GM12878 (cell line): ENCODE measurements at regions not wholly inside any gene's neighbourhood (a gene's known extent, or its start where the extent isn't known, plus 50 kb on each side); places are given as distances from the start of the nearest gene placed in this dataset.

Experiments
- ATAC-seq: fragments of 200-7000 bp; cut with Tn5 transposase; 3 replicates; pipeline ENCODE4 v1.9.1; 2020; ENCODE audit warnings: mild to moderate bottlenecking, moderate library complexity
- BruUV-seq: library from RNA; stranded (reverse); fragments of 400-500 nt; replicated peaks from 2 replicates; lab custom pipeline; 2021; lab: Mats Ljungman, UMichigan
- CTCF ChIA-PET: fragments of 300-600 bp; sonication (Branson Sonifier 250); formaldehyde crosslinking; extraction: SDS; loops from one replicate; lab custom pipeline; 2021; ENCODE audit warnings: inconsistent platforms; lab: Yijun Ruan, JAX
- POLR2A ChIA-PET: fragments of 350-600 bp; formaldehyde crosslinking; extraction: SDS; loops from one replicate; lab custom pipeline; 2021; ENCODE audit warnings: inconsistent platforms; lab: Charles Lee
- RAD21 ChIA-PET: fragments of 300-600 bp; sonication (Branson Sonifier 250); formaldehyde crosslinking; loops from one replicate; lab custom pipeline; 2023; ENCODE audit warnings: antibody characterized with exemption; ENCODE audit not compliant: unreplicated experiment; lab: Charles Lee
- SMC1A ChIA-PET: fragments of 300-600 bp; sonication (Branson Sonifier 250); formaldehyde crosslinking; loops from one replicate; lab custom pipeline; 2023; ENCODE audit not compliant: unreplicated experiment, uncharacterized antibody; lab: Charles Lee
- DNase-seq: peaks from one replicate; pipeline ENCODE4 v3.0.0-alpha.2; 2011; ENCODE audit warnings: low read depth, low spot score
- FAIRE-seq: peaks from 3 replicates; lab custom pipeline; 2011; peaks lifted over from hg19 to GRCh38; lab: Jason Lieb, UNC
- H2AFZ ChIP-seq: 2 replicates; pipeline ENCODE4 v1.6.0; 2011; ENCODE audit warnings: low read depth, low read length, control low read depth; ENCODE audit not compliant: control insufficient read depth
- H3K27ac ChIP-seq: 2 replicates; pipeline ENCODE4 v1.5.1; 2011; ENCODE audit warnings: control low read depth; ENCODE audit not compliant: control insufficient read depth, insufficient read depth
- H3K27me3 ChIP-seq, 2 experiments: replicated peaks in 1 of 2; 2 replicates each; pipeline versions ENCODE4 v1.6.0 to v1.6.1; 2011; ENCODE audit warnings: low read length in 1 of 2; ENCODE audit not compliant: control insufficient read depth in 2 of 2, insufficient read depth in 2 of 2
- H3K36me3 ChIP-seq, 2 experiments: 2 replicates each; pipeline ENCODE4 v1.5.1; 2011; ENCODE audit warnings: low read length in 1 of 2; ENCODE audit not compliant: control insufficient read depth in 2 of 2, insufficient read depth in 2 of 2
- H3K4me1 ChIP-seq: 2 replicates; pipeline ENCODE4 v1.6.1; 2011; ENCODE audit warnings: mild to moderate bottlenecking, low read length, moderate library complexity, mixed read lengths; ENCODE audit not compliant: control insufficient read depth, insufficient read depth
- H3K4me2 ChIP-seq: 2 replicates; pipeline ENCODE4 v1.6.0; 2011; ENCODE audit warnings: control low read depth; ENCODE audit not compliant: control insufficient read depth, insufficient read depth
- H3K4me3 ChIP-seq: fragments of 200-600 bp; sonication (generic); 2 replicates; pipeline ENCODE4 v1.5.1; 2016
- H3K79me2 ChIP-seq: 2 replicates; pipeline ENCODE4 v1.6.0; 2011; ENCODE audit warnings: low read length; ENCODE audit not compliant: control insufficient read depth, insufficient read depth
- H3K9ac ChIP-seq: 2 replicates; pipeline ENCODE4 v1.8.0; 2011; ENCODE audit warnings: low read length, control low read depth, mixed read lengths; ENCODE audit not compliant: control insufficient read depth, insufficient read depth
- H3K9me3 ChIP-seq: replicated peaks from 3 replicates; pipeline ENCODE4 v1.5.1; 2011; ENCODE audit warnings: mild to moderate bottlenecking, low read length; ENCODE audit not compliant: control insufficient read depth, insufficient read depth
- H4K20me1 ChIP-seq: 2 replicates; pipeline ENCODE4 v1.6.0; 2011; ENCODE audit not compliant: control insufficient read depth, insufficient read depth
- BACH1 ChIP-seq: fragments of 450-650 bp; IDR thresholded peaks from 2 replicates; pipeline ENCODE4 v1.6.1; 2017; ENCODE audit warnings: mild to moderate bottlenecking, borderline replicate concordance
- BHLHE40 ChIP-seq, 2 experiments: fragments of 450-650 bp in 1 of 2; IDR thresholded peaks; 2 replicates each; pipeline ENCODE4 v1.6.1; 2011 to 2017; ENCODE audit warnings: low read depth in 2 of 2, borderline replicate concordance in 1 of 2, improper control_type of control experiment in 1 of 2, low read length in 1 of 2, mild to moderate bottlenecking in 1 of 2
- CBX3 ChIP-seq: fragments of 200-600 bp; sonication (generic); IDR thresholded peaks from 2 replicates; pipeline ENCODE4 v1.6.1; 2016; ENCODE audit warnings: low read depth, borderline replicate concordance
- NR2F1 ChIP-seq: fragments of 450-650 bp; conservative IDR thresholded peaks from 2 replicates; pipeline ENCODE4 v1.6.1; 2017; ENCODE audit warnings: mild to moderate bottlenecking
- PRDM15 ChIP-seq: fragments of 450-650 bp; formaldehyde crosslinking; IDR thresholded peaks from 2 replicates; pipeline ENCODE4 v1.4.0; 2020; ENCODE audit warnings: mild to moderate bottlenecking, moderate library complexity
- SPI1 ChIP-seq: IDR thresholded peaks from 2 replicates; pipeline ENCODE4 v1.6.1; 2011; ENCODE audit warnings: low read depth, mild to moderate bottlenecking, low read length, moderate library complexity, borderline replicate concordance; ENCODE audit not compliant: insufficient read depth
- ZBTB40 ChIP-seq: fragments of 450-650 bp; IDR thresholded peaks from 2 replicates; pipeline ENCODE4 v1.6.1; 2016; ENCODE audit warnings: mild to moderate bottlenecking, moderate library complexity, borderline replicate concordance
- WGBS: methylation state at CpG from one replicate; pipeline ENCODE4 v1.1.6; 2016; ENCODE audit warnings: low lambda C conversion rate; ENCODE audit not compliant: insufficient replicate concordance, insufficient coverage; ENCODE audit errors: missing lambda C conversion rate; 5-methylcytosine and 5-hydroxymethylcytosine counted together
- in situ Hi-C: fragments of 300-500 bp; cut with MboI; formaldehyde crosslinking; loops from 9 replicates; pipeline ENCODE4 v1.14.3; 2018; ENCODE audit warnings: mixed read lengths
- intact Hi-C: fragments of 100-400 bp; cut with micrococcal nuclease; formaldehyde crosslinking; loops from one replicate; pipeline ENCODE4 v1.14.2; 2022; ENCODE audit not compliant: unreplicated experiment

GRCh38 chr3:151567477-151567876 lies 106.6 kb upstream of the IGSF10 start (continued):
- TF ChIP-seq SPI1 = no peak
- TF ChIP-seq, all 136 proteins: peak for 0

GRCh38 chr3:151564261-151564660 lies 103.4 kb upstream of the IGSF10 start:
- no TSS peak for BruUV-seq
- Histone ChIP-seq H3K79me2 (no peaks in the 10 kb centered on the region), H3K4me1 (no peaks in the 10 kb centered on the region), H3K36me3 (no peaks in the 10 kb centered on the region), H4K20me1 (no peaks in the 10 kb centered on the region), H3K4me3 (no peak overlapping the region), H3K27me3 (no peaks in the 10 kb centered on the region), H2AFZ (no peak overlapping the region), H3K27ac (no peak overlapping the region), H3K4me2 (no peak overlapping the region), H3K9me3 (no peaks in the 10 kb centered on the region), H3K9ac (no peak overlapping the region)
- ChIA-PET CTCF (interaction anchor here (1.5 kb wide), 1 partner anchor 138 kb away, joined by 3 read pairs; no protein-coding TSS in a partner anchor), RAD21 (no interaction called here), SMC1A (interaction anchor here (2.0 kb wide), 1 partner anchor 9 kb away, joined by 6 read pairs; no protein-coding TSS in a partner anchor), POLR2A (no interaction called here)
- 2% methylated on average over 2 of the region's 2 CpGs for WGBS
- in situ Hi-C loops = no loop called here
- ATAC-seq = no peak
- DNase-seq = no peak
- intact Hi-C loops = no loop called here
- TF ChIP-seq CBX3 = no peak
- TF ChIP-seq ZBTB40 = no peak
- no peak for TF ChIP-seq NR2F1
- no peak for TF ChIP-seq BHLHE40 (IDR thresholded peaks at IDR 0.05; ENCODE audit: borderline replicate concordance in 1 of 2, low read depth in 2 of 2, low read length in 1 of 2)
- TF ChIP-seq PRDM15 = no peak
- TF ChIP-seq BACH1 = no peak
- FAIRE-seq = no peak
